DOHH2 (cell line): ENCODE measurements at regions not wholly inside any gene's neighbourhood (a gene's known extent, or its start where the extent isn't known, plus 50 kb on each side); places are given as distances from the start of the nearest gene placed in this dataset.

Experiments used
- CTCF ChIP-seq: fragments of 200-600 bp; sonication (generic); IDR thresholded peaks from one replicate; pipeline ENCODE4 v1.5.1; 2014; ENCODE audit warnings: antibody characterized with exemption, mild to moderate bottlenecking, low read depth, low read length; ENCODE audit not compliant: poor library complexity, severe bottlenecking
- EZH2phosphoT487 ChIP-seq: fragments of 200-600 bp; sonication (generic); IDR thresholded peaks from 2 replicates; pipeline ENCODE4 v1.6.1; 2017; ENCODE audit warnings: borderline replicate concordance, mild to moderate bottlenecking, antibody characterized with exemption, low read length, moderate library complexity, mixed read lengths

DNA sequence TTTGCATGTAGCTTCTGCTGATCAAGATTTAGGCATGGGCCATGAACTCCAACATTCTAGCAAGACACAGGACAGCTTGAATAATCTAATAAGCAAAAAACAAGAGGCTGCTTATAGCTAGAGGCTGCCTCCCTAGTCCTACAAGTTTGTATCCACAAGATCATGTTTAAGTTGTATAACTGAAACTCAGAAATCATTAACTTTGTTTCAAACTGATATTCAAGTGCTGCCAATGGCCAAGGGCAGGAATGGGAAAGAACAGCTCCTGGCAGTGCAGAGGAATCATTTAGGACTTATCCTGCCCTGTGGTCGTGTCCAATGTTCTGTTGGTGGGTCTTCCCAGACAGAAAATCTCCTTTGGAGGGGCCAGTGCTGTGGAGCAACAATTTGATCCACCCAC lies 209.6 kb upstream of the DDI1 start:
- TF ChIP-seq CTCF (no peak), EZH2phosphoT487 (no peak)
